ENCODE measurements at regions not wholly inside any gene's neighbourhood (a gene's known extent, or its start where the extent isn't known, plus 50 kb on each side); places are given as distances from the start of the nearest gene placed in this dataset.

- Mint-ChIP-seq H3K9me3 (no peaks in the 10 kb centered on the region), H3K4me1 (no peaks in the 10 kb centered on the region; the same call in 1 of the 2 replicates), H3K36me3 (no peaks in the 10 kb centered on the region), H3K27me3 (ENCODE audit: low read depth) (no peaks in the 10 kb centered on the region), H3K27ac (no peak overlapping the region), H3K4me3 (no peak overlapping the region)
- no peak for TF ChIP-seq OVOL2 (CRISPR knock-in tag; IDR thresholded peaks at IDR 0.05; ENCODE audit: borderline replicate concordance)
- DNase-seq (ENCODE audit: low spot score) (no peak), ATAC-seq (no peak)
- ChIA-PET CTCF (no interaction called here), POLR2A (no interaction called here)
These were observed 227.4 kb upstream of the SP4 start for GRCh38 chr7:21200503-21200902.

- H3K9me3 Mint-ChIP-seq: no peaks in the 10 kb centered on the region
- no peaks in the 10 kb centered on the region for H3K36me3 Mint-ChIP-seq
- DNase-seq (ENCODE audit: low spot score) (no peak), ATAC-seq (no peak)
- H3K27me3 Mint-ChIP-seq (ENCODE audit: low read depth): no peaks in the 10 kb centered on the region
- no peak overlapping the region for H3K4me3 Mint-ChIP-seq
- no peak overlapping the region for H3K27ac Mint-ChIP-seq
- peaks cover 5% of the 10 kb centered on the region for H3K4me1 Mint-ChIP-seq
- CTCF ChIA-PET: no interaction called here
- POLR2A ChIA-PET: no interaction called here
- no peak for TF ChIP-seq GRHL2 (CRISPR knock-in tag; IDR thresholded peaks at IDR 0.05; ENCODE audit: insufficient replicate concordance, severe bottlenecking)
These were observed 213.2 kb upstream of the SP4 start for GRCh38 chr7:21214657-21215056.

DNA sequence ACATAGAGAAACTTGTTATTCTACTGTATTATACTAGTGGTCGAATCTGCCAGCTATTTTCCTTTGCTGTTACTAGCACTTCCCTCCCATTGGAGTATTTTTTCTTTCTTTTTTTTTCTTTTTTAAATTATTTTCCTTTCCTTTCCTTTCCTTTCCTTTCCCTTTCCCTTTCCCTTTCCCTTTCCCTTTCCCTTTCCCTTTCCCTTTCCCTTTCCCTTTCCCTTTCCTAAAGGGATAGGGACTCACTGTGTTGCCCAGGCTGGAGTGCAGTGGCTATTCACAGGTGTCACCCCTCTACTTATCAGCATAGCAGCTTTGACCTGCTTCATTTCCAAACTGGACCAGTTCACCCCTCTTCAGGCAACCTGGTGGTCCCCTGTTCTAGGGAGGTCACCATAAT lies 212.6 kb upstream of the SP4 start:
- Mint-ChIP-seq H3K36me3 (no peaks in the 10 kb centered on the region), H3K4me1 (peaks cover 5% of the 10 kb centered on the region), H3K27me3 (ENCODE audit: low read depth) (no peaks in the 10 kb centered on the region), H3K27ac (no peak overlapping the region), H3K4me3 (no peak overlapping the region), H3K9me3 (no peaks in the 10 kb centered on the region)
- TF ChIP-seq, protein P1, sequence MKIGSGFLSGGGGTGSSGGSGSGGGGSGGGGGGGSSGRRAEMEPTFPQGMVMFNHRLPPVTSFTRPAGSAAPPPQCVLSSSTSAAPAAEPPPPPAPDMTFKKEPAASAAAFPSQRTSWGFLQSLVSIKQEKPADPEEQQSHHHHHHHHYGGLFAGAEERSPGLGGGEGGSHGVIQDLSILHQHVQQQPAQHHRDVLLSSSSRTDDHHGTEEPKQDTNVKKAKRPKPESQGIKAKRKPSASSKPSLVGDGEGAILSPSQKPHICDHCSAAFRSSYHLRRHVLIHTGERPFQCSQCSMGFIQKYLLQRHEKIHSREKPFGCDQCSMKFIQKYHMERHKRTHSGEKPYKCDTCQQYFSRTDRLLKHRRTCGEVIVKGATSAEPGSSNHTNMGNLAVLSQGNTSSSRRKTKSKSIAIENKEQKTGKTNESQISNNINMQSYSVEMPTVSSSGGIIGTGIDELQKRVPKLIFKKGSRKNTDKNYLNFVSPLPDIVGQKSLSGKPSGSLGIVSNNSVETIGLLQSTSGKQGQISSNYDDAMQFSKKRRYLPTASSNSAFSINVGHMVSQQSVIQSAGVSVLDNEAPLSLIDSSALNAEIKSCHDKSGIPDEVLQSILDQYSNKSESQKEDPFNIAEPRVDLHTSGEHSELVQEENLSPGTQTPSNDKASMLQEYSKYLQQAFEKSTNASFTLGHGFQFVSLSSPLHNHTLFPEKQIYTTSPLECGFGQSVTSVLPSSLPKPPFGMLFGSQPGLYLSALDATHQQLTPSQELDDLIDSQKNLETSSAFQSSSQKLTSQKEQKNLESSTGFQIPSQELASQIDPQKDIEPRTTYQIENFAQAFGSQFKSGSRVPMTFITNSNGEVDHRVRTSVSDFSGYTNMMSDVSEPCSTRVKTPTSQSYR (CRISPR knock-in tag; IDR thresholded peaks at IDR 0.05): no peak
- TF ChIP-seq NR2C2 (CRISPR knock-in tag; IDR thresholded peaks at IDR 0.05): no peak
- 0 out of 2 replicates have a peak, but pooled peaks have one; percentile 22 for TF ChIP-seq ZNF512 (CRISPR knock-in tag; IDR thresholded peaks at IDR 0.05; ENCODE audit: borderline replicate concordance)
- TF ChIP-seq GTF2I (CRISPR knock-in tag; conservative IDR thresholded peaks at IDR 0.05): no peak
- no peak for TF ChIP-seq MXD4 (CRISPR knock-in tag; IDR thresholded peaks at IDR 0.05; ENCODE audit: borderline replicate concordance)
- TF ChIP-seq, protein P2, sequence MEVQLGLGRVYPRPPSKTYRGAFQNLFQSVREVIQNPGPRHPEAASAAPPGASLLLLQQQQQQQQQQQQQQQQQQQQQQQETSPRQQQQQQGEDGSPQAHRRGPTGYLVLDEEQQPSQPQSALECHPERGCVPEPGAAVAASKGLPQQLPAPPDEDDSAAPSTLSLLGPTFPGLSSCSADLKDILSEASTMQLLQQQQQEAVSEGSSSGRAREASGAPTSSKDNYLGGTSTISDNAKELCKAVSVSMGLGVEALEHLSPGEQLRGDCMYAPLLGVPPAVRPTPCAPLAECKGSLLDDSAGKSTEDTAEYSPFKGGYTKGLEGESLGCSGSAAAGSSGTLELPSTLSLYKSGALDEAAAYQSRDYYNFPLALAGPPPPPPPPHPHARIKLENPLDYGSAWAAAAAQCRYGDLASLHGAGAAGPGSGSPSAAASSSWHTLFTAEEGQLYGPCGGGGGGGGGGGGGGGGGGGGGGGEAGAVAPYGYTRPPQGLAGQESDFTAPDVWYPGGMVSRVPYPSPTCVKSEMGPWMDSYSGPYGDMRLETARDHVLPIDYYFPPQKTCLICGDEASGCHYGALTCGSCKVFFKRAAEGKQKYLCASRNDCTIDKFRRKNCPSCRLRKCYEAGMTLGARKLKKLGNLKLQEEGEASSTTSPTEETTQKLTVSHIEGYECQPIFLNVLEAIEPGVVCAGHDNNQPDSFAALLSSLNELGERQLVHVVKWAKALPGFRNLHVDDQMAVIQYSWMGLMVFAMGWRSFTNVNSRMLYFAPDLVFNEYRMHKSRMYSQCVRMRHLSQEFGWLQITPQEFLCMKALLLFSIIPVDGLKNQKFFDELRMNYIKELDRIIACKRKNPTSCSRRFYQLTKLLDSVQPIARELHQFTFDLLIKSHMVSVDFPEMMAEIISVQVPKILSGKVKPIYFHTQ (CRISPR knock-in tag; IDR thresholded peaks at IDR 0.05): no peak
- TF ChIP-seq ELF4 (CRISPR knock-in tag; IDR thresholded peaks at IDR 0.05; ENCODE audit: low read depth): no peak
- no peak for TF ChIP-seq SMAD4 (CRISPR knock-in tag; IDR thresholded peaks at IDR 0.05)
- no peak for TF ChIP-seq EMX1 (CRISPR knock-in tag; IDR thresholded peaks at IDR 0.05)
- TF ChIP-seq GABPB1 (CRISPR knock-in tag; IDR thresholded peaks at IDR 0.05): no peak
- TF ChIP-seq ZNF263 (CRISPR knock-in tag; IDR thresholded peaks at IDR 0.05; ENCODE audit: low read depth): no peak
- TF ChIP-seq IRF2 (CRISPR knock-in tag; IDR thresholded peaks at IDR 0.05; ENCODE audit: borderline replicate concordance, low read depth): no peak
- no peak for TF ChIP-seq OVOL2 (CRISPR knock-in tag; IDR thresholded peaks at IDR 0.05; ENCODE audit: borderline replicate concordance)
- TF ChIP-seq, protein P3, sequence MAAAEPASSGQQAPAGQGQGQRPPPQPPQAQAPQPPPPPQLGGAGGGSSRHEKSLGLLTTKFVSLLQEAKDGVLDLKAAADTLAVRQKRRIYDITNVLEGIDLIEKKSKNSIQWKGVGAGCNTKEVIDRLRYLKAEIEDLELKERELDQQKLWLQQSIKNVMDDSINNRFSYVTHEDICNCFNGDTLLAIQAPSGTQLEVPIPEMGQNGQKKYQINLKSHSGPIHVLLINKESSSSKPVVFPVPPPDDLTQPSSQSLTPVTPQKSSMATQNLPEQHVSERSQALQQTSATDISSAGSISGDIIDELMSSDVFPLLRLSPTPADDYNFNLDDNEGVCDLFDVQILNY (CRISPR knock-in tag; IDR thresholded peaks at IDR 0.05): no peak
- peak; percentile 55; the same call in 1 of the 2 replicates for TF ChIP-seq ZNF121 (CRISPR knock-in tag; IDR thresholded peaks at IDR 0.05)
- TF ChIP-seq NFATC4 (CRISPR knock-in tag; IDR thresholded peaks at IDR 0.05): no peak
- no peak for TF ChIP-seq RORB (CRISPR knock-in tag; IDR thresholded peaks at IDR 0.05)
- no peak for DNase-seq (ENCODE audit: low spot score)
- POLR2A ChIA-PET: no interaction called here
- ATAC-seq: no peak
- CTCF ChIA-PET: interaction anchor here (1.4 kb wide), 1 partner anchor 38 kb away, joined by 4 read pairs; no protein-coding TSS in a partner anchor
